ENCODE measurements at regions not wholly inside any gene's neighbourhood (a gene's known extent, or its start where the extent isn't known, plus 50 kb on each side); places are given as distances from the start of the nearest gene placed in this dataset.

DNA sequence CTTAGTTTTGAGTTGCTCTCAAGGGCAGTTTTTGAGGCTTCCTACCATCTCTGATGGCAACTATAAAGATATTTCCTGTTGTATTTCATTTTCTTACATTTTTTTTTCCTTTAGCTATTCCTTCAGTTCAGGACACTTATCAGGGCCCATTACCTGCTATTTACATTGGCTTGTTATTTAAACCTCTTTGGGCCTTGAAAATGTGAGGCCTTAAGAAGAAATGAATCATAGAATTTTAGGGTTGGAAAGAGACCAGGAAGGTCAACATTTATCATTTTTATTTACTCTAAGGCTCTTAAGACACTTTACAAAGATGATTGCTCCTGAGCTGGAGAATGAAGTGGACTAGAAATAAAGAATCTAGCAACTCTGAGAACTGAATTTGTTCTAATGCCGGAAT, 335.2 kb downstream of the DTWD2 start (continued):
- TF ChIP-seq, protein P1, sequence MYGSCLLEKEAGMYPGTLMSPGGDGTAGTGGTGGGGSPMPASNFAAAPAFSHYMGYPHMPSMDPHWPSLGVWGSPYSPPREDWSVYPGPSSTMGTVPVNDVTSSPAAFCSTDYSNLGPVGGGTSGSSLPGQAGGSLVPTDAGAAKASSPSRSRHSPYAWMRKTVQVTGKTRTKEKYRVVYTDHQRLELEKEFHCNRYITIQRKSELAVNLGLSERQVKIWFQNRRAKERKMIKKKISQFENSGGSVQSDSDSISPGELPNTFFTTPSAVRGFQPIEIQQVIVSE (CRISPR knock-in tag; IDR thresholded peaks at IDR 0.05; ENCODE audit: borderline replicate concordance) = no peak

DNA sequence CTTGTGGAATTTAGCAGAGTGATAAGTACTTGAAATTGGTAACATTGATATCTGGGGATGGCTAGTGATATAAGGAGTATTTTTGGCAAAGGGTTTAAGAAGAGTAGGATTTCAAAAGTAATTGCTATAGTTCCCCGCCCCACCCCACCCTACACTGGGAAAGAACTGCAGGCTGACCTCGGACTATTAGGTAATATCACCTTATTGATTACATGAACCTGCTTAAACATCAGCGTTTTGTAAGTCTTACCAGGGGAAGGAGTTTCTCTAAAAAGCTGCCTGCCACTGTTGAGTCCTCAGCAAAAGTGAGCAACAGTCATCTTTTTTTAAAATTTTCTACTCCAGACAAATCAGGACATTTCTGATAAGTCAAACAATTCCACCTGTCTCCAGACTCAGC, 337.3 kb downstream of the DTWD2 start:
- no peak for TF ChIP-seq GTF2I (CRISPR knock-in tag; conservative IDR thresholded peaks at IDR 0.05)
- POLR2A ChIA-PET = interaction anchor here (0.6 kb wide), 1 partner anchor 30 kb away, joined by 3 read pairs; no protein-coding TSS in a partner anchor

DNA sequence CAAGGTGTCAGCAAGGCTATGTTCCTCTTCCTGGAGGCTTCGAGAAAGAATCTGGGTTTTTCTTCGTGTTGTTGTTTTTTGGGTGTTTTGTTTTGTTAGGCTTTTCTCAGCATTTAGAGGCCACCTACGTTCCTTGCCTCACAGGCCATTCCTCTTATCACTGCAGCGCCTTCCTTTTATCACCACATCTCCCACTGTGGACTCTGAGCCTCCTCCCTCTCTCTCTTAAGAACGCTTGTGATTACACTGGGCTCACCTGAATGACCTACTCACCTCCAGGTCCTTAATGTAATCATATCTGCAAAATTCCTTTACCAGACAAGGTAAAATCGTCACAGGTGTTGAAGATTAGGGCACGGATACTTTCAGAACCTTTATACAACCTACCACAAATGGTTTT, 340.8 kb downstream of the DTWD2 start:
- ATAC-seq (peak; percentile 24; the same call in 1 of the 2 replicates), DNase-seq (ENCODE audit: low spot score) (no peak)
- no peak overlapping the region for H3K4me3 Mint-ChIP-seq
- CTCF ChIA-PET = no interaction called here
- TF ChIP-seq FOXP1 (CRISPR knock-in tag; IDR thresholded peaks at IDR 0.05; ENCODE audit: borderline replicate concordance) (no peak), TCF7 (CRISPR knock-in tag; IDR thresholded peaks at IDR 0.05; ENCODE audit: low read depth) (no peak), EMX1 (CRISPR knock-in tag; IDR thresholded peaks at IDR 0.05) (no peak), ESRRA (CRISPR knock-in tag; IDR thresholded peaks at IDR 0.05; ENCODE audit: borderline replicate concordance) (no peak), CREM (CRISPR knock-in tag; IDR thresholded peaks at IDR 0.05) (no peak), ZNF416 (CRISPR knock-in tag; IDR thresholded peaks at IDR 0.05) (no peak), ZNF423 (CRISPR knock-in tag; IDR thresholded peaks at IDR 0.05) (no peak), PRRX2 (CRISPR knock-in tag; IDR thresholded peaks at IDR 0.05) (no peak), ZNF232 (CRISPR knock-in tag; IDR thresholded peaks at IDR 0.05) (no peak), ZNF138 (CRISPR knock-in tag; conservative IDR thresholded peaks at IDR 0.05) (no peak), SMAD3 (CRISPR knock-in tag; IDR thresholded peaks at IDR 0.05; ENCODE audit: borderline replicate concordance) (no peak), NR2C2 (CRISPR knock-in tag; IDR thresholded peaks at IDR 0.05) (no peak), NFYB (CRISPR knock-in tag; conservative IDR thresholded peaks at IDR 0.05; ENCODE audit: low read depth) (no peak), HMGA2 (CRISPR knock-in tag; IDR thresholded peaks at IDR 0.05) (no peak), ZNF317 (CRISPR knock-in tag; IDR thresholded peaks at IDR 0.05; ENCODE audit: borderline replicate concordance, low read depth) (no peak), NFATC4 (CRISPR knock-in tag; IDR thresholded peaks at IDR 0.05) (no peak)
- TF ChIP-seq, protein P2, sequence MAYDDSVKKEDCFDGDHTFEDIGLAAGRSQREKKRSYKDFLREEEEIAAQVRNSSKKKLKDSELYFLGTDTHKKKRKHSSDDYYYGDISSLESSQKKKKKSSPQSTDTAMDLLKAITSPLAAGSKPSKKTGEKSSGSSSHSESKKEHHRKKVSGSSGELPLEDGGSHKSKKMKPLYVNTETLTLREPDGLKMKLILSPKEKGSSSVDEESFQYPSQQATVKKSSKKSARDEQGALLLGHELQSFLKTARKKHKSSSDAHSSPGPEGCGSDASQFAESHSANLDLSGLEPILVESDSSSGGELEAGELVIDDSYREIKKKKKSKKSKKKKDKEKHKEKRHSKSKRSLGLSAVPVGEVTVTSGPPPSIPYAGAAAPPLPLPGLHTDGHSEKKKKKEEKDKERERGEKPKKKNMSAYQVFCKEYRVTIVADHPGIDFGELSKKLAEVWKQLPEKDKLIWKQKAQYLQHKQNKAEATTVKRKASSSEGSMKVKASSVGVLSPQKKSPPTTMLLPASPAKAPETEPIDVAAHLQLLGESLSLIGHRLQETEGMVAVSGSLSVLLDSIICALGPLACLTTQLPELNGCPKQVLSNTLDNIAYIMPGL (CRISPR knock-in tag; IDR thresholded peaks at IDR 0.05) = no peak
- TF ChIP-seq, protein P3, sequence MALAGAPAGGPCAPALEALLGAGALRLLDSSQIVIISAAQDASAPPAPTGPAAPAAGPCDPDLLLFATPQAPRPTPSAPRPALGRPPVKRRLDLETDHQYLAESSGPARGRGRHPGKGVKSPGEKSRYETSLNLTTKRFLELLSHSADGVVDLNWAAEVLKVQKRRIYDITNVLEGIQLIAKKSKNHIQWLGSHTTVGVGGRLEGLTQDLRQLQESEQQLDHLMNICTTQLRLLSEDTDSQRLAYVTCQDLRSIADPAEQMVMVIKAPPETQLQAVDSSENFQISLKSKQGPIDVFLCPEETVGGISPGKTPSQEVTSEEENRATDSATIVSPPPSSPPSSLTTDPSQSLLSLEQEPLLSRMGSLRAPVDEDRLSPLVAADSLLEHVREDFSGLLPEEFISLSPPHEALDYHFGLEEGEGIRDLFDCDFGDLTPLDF (CRISPR knock-in tag; IDR thresholded peaks at IDR 0.05) = no peak
- TF ChIP-seq, protein P4, sequence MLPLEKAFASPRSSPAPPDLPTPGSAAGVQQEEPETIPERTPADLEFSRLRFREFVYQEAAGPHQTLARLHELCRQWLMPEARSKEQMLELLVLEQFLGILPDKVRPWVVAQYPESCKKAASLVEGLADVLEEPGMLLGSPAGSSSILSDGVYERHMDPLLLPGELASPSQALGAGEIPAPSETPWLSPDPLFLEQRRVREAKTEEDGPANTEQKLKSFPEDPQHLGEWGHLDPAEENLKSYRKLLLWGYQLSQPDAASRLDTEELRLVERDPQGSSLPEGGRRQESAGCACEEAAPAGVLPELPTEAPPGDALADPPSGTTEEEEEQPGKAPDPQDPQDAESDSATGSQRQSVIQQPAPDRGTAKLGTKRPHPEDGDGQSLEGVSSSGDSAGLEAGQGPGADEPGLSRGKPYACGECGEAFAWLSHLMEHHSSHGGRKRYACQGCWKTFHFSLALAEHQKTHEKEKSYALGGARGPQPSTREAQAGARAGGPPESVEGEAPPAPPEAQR (CRISPR knock-in tag; IDR thresholded peaks at IDR 0.05) = no peak
- TF ChIP-seq, protein P5, sequence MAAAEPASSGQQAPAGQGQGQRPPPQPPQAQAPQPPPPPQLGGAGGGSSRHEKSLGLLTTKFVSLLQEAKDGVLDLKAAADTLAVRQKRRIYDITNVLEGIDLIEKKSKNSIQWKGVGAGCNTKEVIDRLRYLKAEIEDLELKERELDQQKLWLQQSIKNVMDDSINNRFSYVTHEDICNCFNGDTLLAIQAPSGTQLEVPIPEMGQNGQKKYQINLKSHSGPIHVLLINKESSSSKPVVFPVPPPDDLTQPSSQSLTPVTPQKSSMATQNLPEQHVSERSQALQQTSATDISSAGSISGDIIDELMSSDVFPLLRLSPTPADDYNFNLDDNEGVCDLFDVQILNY (CRISPR knock-in tag; IDR thresholded peaks at IDR 0.05) = no peak
- H3K27me3 Mint-ChIP-seq (ENCODE audit: low read depth) = no peaks in the 10 kb centered on the region
- H3K27ac Mint-ChIP-seq = no peak overlapping the region
- peaks cover 7% of the 10 kb centered on the region; the same call in 1 of the 2 replicates for H3K4me1 Mint-ChIP-seq
- H3K36me3 Mint-ChIP-seq = no peaks in the 10 kb centered on the region
- POLR2A ChIA-PET = no interaction called here
- H3K9me3 Mint-ChIP-seq = peaks cover 12% of the 10 kb centered on the region

More for the DNA sequence above, 337.3 kb downstream of the DTWD2 start:
- no peak for ATAC-seq
- H3K9me3 Mint-ChIP-seq = peaks cover 9% of the 10 kb centered on the region
- no peak overlapping the region for H3K4me3 Mint-ChIP-seq
- H3K4me1 Mint-ChIP-seq = peaks cover 7% of the 10 kb centered on the region; the same call in 1 of the 2 replicates
- CTCF ChIA-PET = no interaction called here
- peaks cover 6% of the 10 kb centered on the region for H3K36me3 Mint-ChIP-seq
- no peak for DNase-seq (ENCODE audit: low spot score)
- H3K27me3 Mint-ChIP-seq (ENCODE audit: low read depth) = no peaks in the 10 kb centered on the region
- no peak overlapping the region for H3K27ac Mint-ChIP-seq
